Brain microvascular endothelial cell (primary cell): ENCODE measurements at regions not wholly inside any gene's neighbourhood (a gene's known extent, or its start where the extent isn't known, plus 50 kb on each side); places are given as distances from the start of the nearest gene placed in this dataset.
"Not testable (repeated sequence)": the region's sequence is repeated elsewhere in the genome, so short reads cannot be mapped to it uniquely, and the experiment has no call there.

Experiments
- DNase-seq: peaks from one replicate; pipeline ENCODE4 v3.0.0-alpha.2; 2020
- H3K27ac ChIP-seq: fragments of 250-450 bp; sonication (Bioruptor Pico); 2 replicates; pipeline ENCODE4 v1.5.1; 2020; ENCODE audit warnings: mild to moderate bottlenecking, moderate library complexity
- H3K27me3 ChIP-seq: fragments of 250-450 bp; sonication (Bioruptor Pico); replicated peaks from 2 replicates; pipeline ENCODE4 v1.5.1; 2020; ENCODE audit warnings: mild to moderate bottlenecking
- H3K36me3 ChIP-seq: fragments of 250-450 bp; sonication (Bioruptor Pico); replicated peaks from 2 replicates; pipeline ENCODE4 v1.5.1; 2020; ENCODE audit warnings: mild to moderate bottlenecking
- H3K4me3 ChIP-seq: 2 replicates; pipeline ENCODE4 v1.5.1; 2011; ENCODE audit warnings: low read depth, mild to moderate bottlenecking, control low read depth, low read length, moderate library complexity
- in situ Hi-C: cut with HindIII; loops from 2 replicates; pipeline ENCODE4 v1.10.0; 2017; ENCODE audit warnings: low sequenced_read_pairs, low pct_ligation_motif_present
- TF ChIP-seq, protein P1 (sequence below): IDR thresholded peaks from 2 replicates; pipeline ENCODE4 v1.5.1; 2011; ENCODE audit warnings: low read depth, mild to moderate bottlenecking, moderate library complexity, low read length, control low read depth, inconsistent platforms; ENCODE audit errors: missing control alignments

DNA sequence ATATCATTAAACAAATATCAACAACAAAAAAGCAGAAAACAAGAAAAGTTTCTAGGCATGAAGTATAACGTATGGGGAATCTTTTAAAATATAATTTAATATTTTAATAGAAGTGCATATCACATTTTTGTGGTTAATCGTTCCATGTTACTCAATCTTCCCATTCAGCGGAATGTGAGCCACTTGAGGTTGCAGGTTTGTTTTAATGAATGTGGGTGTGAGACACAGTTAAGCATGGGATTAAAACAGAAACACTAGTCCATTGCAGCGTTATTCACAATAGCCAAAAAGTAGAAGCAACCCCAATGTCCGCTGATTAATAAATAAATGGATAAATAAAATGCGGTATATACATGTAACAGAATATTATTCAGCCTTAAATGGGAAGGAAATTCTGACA, 146.0 kb downstream of the NDFIP2 start:
- no peak overlapping the region for H3K27ac ChIP-seq
- no peak for DNase-seq
- no peak overlapping the region for H3K4me3 ChIP-seq
- H3K36me3 ChIP-seq, result no peaks in the 10 kb centered on the region
- TF ChIP-seq, protein P1, sequence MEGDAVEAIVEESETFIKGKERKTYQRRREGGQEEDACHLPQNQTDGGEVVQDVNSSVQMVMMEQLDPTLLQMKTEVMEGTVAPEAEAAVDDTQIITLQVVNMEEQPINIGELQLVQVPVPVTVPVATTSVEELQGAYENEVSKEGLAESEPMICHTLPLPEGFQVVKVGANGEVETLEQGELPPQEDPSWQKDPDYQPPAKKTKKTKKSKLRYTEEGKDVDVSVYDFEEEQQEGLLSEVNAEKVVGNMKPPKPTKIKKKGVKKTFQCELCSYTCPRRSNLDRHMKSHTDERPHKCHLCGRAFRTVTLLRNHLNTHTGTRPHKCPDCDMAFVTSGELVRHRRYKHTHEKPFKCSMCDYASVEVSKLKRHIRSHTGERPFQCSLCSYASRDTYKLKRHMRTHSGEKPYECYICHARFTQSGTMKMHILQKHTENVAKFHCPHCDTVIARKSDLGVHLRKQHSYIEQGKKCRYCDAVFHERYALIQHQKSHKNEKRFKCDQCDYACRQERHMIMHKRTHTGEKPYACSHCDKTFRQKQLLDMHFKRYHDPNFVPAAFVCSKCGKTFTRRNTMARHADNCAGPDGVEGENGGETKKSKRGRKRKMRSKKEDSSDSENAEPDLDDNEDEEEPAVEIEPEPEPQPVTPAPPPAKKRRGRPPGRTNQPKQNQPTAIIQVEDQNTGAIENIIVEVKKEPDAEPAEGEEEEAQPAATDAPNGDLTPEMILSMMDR, result no peak
- in situ Hi-C loops, result no loop called here
- H3K27me3 ChIP-seq, result no peaks in the 10 kb centered on the region

- no peak for DNase-seq
- TF ChIP-seq, protein P1, result no peak
- no peak overlapping the region for H3K4me3 ChIP-seq
- H3K27ac ChIP-seq, result no peak overlapping the region
- no peaks in the 10 kb centered on the region for H3K36me3 ChIP-seq
- in situ Hi-C loops, result no loop called here
- H3K27me3 ChIP-seq, result no peaks in the 10 kb centered on the region
These were observed 144.6 kb downstream of the NDFIP2 start for GRCh38 chr13:79625517-79625916.

GRCh38 chr13:79621902-79622301, 140.9 kb downstream of the NDFIP2 start:
- Histone ChIP-seq H3K4me3 (no peak overlapping the region), H3K27me3 (no peaks in the 10 kb centered on the region), H3K27ac (no peak overlapping the region), H3K36me3 (no peaks in the 10 kb centered on the region)
- TF ChIP-seq, protein P1, result no peak
- in situ Hi-C loops, result no loop called here
- no peak for DNase-seq

- H3K4me3 ChIP-seq, result no peak overlapping the region
- no peak for DNase-seq
- H3K36me3 ChIP-seq, result no peaks in the 10 kb centered on the region
- in situ Hi-C loops, result no loop called here
- no peak overlapping the region for H3K27ac ChIP-seq
- H3K27me3 ChIP-seq, result no peaks in the 10 kb centered on the region
- TF ChIP-seq, protein P1, result no peak
These were observed 140.5 kb downstream of the NDFIP2 start for GRCh38 chr13:79621449-79621848.

- no peak overlapping the region for H3K4me3 ChIP-seq
- TF ChIP-seq, protein P1, result no peak
- H3K27ac ChIP-seq, result no peak overlapping the region
- in situ Hi-C loops, result no loop called here
- no peak for DNase-seq
- H3K27me3 ChIP-seq, result no peaks in the 10 kb centered on the region
- no peaks in the 10 kb centered on the region for H3K36me3 ChIP-seq
These were observed 133.4 kb downstream of the NDFIP2 start for GRCh38 chr13:79614250-79614918.

DNA sequence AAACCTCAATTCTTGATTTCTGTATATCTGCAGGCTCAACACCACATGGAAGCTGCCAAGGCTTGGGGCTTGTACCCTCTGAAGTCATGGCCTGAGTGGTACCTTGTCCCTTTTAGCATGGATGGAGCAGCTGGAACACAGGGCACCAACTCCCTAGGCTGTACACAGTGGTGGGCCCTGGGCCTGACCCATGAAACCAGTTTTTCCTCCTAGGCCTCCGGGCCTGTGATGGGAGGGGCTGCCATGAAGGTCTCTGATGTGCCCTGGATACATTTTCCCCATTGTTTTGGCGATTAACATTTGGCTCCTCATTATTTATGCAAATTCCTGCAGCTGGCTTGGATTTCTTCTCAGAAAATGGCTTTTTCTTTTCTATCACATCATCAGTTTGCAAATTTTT, 131.6 kb downstream of the NDFIP2 start:
- in situ Hi-C loops, result no loop called here
- Histone ChIP-seq H3K27me3 (no peaks in the 10 kb centered on the region), H3K27ac (no peak overlapping the region), H3K36me3 (no peaks in the 10 kb centered on the region), H3K4me3 (no peak overlapping the region)
- no peak for DNase-seq
- TF ChIP-seq, protein P1, result no peak

DNA sequence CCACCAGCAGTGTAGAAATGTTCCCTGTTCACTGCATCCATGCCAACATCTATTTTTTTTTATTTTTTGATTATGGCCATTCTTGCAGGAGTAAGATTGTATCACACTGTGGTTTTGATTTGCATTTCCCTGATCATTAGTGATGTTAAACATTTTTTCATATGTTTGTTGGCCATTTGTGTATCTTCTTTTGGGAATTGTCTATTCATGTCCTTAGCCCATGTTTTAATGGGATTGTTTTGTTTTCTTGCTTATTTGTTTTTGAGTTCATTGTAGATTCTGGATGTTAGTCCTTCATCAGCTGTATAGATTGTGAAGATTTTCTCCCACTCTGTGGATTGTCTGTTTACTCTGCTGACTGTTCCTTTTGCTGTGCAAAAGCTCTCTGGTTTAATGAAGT, 126.9 kb downstream of the NDFIP2 start:
- H3K27me3 ChIP-seq, H3K36me3 ChIP-seq, in situ Hi-C loops, DNase-seq, H3K27ac ChIP-seq, H3K4me3 ChIP-seq: not testable (repeated sequence)
